ENCODE measurements at regions not wholly inside any gene's neighbourhood (a gene's known extent, or its start where the extent isn't known, plus 50 kb on each side); places are given as distances from the start of the nearest gene placed in this dataset.

DNA sequence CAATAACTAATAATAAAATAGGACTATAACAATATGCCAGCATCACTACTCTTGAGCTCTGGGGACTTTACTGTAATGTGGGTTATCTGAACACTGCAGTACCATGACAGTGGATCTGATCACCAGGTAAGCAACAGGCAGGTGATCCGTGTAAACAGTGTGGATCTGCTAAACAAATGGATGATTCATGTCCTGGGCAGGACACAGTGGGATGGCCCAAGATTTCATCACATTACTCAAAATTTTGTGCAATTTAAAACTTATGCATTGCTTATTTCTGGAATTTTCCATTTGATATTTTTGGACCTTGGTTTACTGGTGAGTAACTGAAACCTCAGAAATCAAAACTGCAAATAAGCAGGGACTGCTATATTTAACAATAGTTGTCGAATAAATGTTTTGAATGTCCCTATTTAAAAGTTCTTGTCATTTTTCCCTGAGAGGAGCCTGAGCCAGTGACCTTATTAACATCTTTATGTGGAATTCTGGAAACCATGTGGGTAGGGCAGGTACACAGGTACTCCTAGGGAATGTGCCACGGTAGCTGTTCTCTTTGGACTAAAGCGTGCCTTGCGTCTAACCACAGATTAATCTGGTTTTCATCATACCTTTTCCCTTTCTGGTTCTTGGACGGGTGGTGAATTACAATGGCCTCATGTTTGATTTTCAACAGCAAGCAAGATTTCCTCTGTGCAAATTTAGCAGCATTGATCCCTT lies 214.5 kb upstream of the SASH1 start:
- no peak for DNase-seq

DNA sequence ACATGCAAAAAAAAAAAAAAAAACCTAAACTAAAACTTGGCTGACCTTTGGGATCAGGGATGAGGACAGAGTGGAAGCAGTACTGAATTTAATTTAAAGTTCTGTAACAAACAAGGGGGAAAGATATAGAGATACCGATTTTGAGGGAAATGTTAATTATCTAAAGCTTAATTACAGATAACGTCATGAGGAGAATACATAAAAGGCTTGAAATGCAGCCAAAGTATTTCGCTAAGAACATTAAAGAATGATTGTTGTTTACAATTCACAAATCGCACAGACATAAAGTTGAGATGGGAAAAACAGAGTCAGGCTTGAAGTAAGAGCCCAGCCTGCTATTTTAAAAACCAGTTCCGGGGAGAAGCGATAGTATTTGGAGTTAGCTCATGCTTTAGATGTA lies 208.0 kb upstream of the SASH1 start:
- DNase-seq = no peak

DNA sequence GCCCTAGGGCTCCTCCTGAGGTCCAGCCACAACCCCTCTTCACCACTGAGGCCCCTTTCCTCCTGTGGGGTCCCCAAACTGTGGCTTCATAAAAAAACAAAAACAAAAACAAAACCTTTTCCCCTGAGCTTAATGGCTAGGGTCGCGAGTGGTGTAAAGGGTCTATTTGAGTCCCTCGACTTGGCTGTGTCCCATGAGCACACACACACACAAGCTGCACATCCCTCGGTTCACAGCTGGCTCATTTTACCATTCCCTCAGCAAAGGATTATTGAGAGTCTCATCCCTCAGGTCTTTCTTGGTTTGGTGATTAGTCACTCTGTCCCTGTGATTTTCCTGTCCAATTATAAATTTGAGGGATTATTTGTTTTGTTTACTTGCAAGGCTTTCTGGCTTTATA lies 206.1 kb upstream of the SASH1 start:
- DNase-seq = no peak

DNA sequence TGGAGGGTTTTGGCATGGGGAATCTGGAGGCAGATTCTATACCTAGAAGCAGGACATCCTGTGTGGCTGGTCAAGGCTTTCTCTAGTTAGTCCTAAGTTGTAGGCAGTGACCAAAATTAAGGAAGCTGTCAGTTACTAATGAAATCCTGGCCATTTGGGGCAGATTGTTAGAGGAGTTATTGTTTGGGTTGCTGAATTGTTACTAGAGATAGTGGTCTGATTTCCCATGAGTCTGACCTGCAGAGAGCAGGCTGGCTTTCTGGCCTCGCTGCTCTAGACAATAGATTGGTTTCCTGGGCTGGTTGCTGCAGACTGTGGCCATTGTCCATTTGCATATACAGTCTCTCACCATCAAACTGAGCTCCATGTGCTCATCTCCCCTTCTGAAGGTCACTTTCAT lies 205.0 kb upstream of the SASH1 start:
- no peak for DNase-seq

DNA sequence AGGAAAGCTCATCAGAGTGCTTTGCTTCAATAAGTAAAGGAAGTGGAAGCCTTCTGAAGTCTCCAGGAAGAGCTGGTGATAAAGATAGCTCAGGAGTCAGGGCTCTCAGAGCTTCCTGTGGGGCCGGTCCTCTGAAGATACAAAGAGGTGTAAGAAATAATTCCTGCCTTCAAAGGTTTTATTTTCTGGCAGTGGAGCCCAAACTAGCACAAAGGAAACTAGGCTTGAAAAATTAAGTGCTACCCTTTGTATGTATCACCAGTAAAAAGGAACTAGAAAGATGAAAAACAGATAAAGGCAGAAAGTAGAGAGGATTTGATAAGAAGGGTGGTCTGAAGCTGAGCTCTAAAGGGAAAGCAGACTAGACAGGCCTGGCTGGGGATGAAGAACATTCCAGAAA lies 204.1 kb upstream of the SASH1 start:
- DNase-seq = no peak

DNA sequence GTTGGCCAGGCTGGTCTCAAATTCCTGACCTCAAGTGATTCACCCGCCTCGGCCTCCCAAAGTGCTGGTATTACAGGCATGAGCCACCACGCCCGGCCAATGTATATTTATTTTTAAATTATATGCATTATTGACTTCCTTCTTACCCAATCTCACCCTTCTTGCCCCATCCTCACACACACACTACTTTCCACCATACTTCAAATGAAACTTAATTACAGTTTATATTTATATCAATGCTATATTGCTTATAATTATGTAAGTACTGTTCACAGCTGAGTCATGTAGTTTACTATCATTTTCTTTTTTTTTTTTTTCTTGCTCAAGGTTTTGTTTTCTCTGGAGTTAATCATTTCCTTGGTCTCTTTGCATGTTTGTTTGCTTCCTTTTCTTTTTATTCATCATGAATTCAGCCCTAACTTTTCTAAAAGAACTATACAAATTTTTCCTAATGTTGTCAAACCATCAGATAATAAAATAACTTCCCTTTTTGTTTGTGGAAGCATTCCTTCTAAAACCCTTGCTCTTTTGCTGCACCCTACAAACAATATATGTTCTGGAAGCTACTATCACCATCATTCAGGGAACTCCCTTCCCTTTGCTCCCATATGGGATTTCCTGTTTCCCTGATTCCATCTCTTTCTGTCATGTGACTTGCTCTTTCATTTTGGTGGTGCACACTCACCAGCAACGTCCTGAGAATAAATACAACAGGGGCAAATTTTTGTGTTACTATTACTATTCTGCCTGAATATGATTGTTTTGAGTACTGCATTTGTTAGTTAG lies 201.7 kb upstream of the SASH1 start:
- DNase-seq = no peak

DNA sequence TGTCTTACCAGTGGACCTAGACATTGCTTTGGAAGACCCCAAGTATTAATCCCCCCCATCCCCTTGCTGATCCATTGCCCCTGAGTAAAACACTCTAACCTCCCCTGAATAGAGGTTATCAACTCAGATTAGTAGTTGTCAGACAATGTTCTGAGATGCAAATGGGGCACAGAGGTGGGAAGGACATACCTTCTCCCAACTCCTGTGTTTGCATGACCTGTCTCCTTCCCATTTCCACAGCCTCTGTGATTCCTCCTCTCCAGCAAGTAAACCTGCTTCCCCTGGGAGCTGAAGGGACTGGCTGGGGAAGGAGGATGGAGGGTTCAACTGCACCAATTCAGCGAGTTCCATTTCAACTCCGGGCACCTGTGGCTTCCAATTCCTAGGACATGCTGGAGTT lies 199.8 kb upstream of the SASH1 start:
- DNase-seq = no peak

DNA sequence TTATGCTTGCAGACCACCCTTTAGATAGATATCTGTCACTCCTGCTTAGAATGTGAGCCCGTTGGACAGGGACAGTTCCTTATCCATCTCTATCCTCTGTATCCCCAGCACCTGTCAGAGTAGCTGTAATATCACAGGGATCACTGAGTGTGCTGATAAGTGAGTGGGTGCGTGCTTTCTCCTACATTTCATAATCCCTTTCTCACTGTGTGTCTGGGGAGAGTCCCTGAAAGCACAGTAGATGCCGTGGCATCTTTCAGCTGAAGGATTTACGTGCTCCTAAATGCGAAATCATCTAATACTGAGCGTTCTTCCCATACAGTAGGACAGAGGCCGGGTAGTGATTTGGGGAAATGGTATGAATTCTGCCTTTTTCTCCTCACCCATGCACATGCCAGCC lies 198.9 kb upstream of the SASH1 start:
- DNase-seq = no peak

DNA sequence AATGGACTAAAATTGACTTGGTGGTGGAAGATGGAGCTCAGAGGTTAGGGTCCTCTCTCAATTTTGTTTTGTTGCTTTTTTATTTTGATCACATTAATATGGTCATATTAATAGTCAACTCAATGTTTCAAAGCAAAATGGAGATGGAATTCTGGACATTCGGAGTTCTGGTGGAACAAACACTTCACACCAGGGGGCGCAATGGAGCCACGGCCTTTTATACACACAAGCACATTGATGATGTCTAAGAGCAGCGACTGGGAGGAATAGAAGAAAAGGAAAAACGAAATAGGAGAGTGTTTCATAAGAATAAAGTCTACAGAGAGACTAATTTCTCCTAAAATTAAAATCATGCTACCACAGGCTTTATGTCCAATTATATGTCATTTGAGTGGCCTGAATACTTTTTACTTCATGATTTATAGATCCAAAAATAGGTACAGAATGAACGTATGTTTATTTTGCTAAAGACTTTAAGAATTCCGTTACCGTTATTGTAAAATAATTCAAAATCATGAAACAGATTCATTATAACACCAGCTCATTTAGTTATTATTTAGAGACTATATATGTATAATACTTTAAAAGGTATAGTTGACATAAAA lies 197.6 kb upstream of the SASH1 start:
- peak; percentile 52 for DNase-seq

DNA sequence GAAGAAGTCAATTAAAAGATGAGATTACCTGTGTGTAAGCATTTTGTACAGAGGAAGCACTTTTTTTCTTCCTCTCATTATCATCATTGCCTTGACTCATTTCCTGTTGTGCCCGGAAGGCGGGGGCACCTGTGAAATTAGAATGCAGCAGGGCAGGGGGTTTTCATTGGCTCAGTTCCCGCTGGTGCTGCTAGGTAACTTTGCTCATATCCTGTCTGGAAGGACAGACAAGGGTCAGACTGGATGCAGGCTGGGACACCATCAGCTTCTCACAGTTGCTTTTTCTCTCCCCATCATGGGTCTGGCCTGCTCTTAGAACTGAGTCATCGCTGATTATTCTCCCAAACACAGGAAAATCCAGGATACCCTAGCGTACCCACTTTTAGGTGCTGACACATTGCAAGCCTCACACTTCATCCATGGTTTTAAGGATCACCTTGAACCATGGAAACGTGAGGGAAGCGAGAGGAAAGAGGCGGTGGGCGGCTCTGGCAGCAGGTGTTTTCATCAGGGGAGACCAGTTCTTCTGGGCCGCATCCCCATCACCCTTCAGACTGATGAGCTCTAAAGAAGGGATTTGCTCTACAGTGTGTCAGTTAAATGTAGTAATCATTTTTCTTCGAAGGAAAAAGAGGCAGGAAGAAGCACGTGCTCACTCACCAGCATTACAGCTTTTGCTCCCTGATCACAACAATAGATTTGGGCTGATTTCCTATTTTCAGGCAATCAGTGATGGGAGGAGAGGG lies 195.7 kb upstream of the SASH1 start:
- DNase-seq = peak; percentile 34

DNA sequence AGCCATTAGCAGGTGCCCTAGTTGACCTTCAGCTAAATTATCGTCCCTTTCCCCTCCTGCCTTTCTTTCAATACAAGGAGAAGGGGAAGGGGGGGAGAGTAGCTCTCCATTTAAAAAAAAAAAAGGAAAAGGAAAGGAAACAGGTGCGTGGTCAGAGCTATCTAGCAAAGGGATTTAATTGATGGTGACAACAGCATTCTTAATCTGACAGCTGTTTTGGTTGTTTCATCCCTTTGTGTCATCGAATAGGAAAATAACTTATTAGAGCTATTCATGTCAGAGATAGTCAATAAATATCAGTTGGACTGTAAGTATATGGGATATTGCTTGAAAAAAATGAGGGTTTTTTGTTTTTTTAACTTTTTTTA lies 195.2 kb upstream of the SASH1 start:
- DNase-seq = no peak

DNA sequence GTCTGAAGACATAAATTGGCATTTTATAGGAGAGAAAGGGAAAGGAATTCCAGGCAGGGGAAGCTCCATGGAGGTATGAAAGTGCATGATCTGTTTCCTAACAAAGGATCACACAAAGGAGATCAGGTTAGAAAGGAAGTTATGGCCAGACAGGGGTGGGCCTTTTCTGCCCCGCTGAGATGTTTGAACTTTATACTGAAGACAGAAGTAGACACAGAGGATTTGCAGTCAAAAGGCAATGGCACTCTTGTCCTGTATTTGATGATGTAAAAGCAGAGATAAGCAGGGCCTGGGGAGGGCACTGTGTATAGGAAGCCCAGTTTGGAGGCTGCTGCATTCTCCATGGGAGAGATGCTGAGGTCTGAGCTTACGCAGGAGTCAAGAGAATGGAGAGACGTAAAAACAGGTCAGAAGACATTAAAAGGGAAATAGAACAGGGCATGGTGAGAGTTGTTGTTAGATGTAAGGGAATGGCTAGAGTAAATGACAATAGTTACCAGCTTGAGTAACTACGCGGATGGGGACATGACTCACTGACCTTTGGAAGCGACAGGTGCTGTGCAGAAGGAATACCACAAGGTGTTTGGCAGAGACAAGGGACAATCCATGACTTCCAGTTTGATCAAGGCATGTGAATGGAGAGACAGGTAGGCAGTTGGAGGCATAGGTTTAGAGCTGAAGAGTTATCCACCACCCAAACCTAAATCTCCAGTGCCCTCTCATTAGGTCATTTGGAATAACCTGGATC lies 190.6 kb upstream of the SASH1 start:
- DNase-seq = no peak

DNA sequence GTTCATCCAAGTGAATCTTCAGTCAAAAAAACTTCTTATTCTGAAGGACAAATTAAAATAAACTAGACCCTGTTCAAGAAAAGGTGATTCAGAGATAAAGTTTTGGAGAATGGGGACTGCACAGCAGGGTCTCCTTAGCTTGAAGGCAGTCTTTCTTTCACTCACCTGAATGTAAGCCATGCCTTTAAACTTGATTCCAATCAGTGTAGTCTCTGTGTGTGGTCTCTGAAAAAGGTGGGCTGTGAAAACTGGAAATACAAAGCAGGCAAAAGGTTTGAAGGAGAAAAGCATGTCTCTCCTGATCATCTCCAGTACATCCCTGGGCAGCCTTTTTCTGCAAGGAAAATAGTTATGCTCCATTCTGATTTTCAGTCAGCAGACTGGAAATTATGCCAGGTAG lies 188.0 kb upstream of the SASH1 start:
- no peak for DNase-seq

DNA sequence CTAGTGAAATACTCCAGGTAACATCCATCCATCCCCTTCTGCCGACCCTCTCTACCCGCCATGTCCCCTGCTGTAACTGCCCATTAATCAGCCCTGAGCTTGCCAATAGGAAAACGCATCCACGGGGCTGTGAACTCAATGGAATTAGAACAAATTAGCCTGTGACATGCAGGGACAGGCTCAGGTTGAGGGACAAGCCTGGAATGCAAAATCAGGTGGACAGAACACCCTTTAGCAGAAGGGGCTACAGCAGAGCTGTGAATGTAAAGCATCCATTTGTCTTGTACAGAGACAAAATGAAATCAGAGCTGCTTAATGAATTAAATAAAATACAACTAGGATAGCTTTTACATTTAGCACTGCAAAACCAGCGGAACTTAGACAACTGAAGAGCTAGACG lies 187.3 kb upstream of the SASH1 start:
- no peak for DNase-seq

DNA sequence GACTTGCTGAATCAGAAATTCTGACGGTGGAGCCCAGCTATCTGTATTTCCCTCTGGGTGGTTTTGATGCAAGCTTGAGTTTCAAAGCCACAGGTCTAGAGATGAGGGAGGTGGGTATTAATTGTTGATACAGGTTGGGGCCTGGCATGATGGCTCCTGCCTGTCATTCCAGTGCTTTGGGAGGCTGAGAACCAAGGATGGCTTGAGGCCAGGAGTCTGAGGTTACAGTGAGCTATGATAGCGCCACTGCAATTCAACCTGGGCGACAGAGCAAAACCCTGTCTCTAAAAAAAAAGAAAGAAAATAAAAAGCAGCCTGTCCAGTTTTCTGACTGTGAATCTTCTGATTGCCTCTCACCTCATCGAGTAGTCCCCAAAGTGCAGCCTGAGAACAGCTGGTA lies 184.8 kb upstream of the SASH1 start:
- no peak for DNase-seq

DNA sequence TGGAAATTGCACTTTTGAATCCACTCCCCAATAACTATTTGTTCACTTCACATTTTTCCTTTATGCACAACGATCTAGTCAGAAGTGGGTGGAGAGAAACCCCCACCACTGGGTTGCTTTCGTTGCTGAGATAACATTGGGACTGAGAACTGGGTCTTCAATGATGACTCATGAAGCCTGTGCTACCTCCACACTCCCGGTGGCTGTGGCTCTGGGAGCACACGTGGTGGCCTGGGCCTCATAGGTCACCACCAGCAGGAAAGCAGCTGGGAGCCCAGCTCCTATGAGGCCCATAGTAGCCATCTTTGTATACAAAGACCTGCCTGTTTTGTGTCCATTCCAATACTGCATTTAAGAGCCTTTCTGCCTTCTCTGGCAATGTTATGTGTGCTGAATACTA lies 178.0 kb upstream of the SASH1 start:
- DNase-seq = no peak

DNA sequence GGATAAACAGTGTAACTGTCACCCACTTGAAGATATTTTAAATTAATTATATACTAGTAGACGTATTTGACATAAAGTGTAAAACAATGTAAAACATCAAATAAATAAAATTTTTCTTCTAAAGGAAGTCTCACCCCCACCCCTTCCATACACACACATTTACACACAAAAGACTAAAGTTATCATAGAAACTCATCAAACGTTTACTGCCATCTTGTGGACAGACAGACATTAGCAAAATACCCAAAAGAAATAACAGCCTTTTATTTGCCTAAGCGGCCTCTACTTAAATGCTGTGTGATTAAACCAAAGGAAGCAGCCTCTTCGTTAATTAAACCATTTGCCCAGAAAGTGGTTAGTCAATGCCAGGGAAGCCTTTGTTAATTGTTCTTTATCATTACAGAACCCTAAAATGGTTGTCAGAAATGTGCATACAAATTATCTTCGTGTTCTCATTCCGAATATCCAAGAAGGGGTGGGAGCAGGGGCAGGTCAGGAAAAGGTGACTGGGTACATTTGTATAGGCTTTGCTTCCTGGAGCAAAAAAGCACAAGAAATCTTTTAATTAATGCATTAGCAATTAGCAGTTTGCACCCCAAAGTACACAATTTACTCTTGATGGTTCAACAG lies 176.2 kb upstream of the SASH1 start:
- DNase-seq = no peak

DNA sequence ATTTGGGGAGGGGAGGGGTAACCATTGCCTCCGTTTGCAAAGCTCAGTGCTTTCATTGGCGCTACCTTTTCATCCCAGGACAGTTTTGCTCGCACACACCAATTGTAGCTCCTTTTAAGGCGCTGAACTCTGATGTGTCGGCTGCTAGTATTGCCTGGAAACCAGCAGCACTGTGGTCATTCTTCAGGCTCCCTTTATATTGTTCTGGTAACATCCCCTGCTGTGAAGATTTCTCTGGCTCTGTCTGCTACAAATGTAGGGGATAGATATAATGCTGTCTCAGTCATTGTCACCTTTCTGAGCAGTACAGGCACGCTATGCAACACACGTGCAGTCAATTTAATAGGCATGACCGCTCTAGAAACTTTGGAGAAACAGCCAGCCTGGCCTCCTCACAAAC lies 172.9 kb upstream of the SASH1 start:
- no peak for DNase-seq

DNA sequence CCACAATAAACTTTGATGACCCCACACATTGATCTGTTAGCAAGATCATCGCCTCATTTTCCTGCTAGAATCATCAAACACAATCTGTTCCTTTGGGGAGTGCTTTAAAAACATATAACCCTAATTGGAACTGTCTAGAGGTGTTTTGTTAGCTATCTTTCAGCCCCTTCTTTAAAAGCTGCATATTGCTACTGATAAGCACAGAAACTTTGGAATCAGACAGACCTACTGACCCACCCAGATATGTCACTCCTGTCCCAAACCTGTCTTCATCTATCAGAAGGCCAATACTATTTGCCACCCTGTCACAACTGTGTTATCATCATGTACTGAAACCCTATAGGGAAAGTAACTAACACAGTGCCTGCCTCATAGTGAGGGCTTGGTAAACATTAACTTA lies 172.4 kb upstream of the SASH1 start:
- DNase-seq = no peak

DNA sequence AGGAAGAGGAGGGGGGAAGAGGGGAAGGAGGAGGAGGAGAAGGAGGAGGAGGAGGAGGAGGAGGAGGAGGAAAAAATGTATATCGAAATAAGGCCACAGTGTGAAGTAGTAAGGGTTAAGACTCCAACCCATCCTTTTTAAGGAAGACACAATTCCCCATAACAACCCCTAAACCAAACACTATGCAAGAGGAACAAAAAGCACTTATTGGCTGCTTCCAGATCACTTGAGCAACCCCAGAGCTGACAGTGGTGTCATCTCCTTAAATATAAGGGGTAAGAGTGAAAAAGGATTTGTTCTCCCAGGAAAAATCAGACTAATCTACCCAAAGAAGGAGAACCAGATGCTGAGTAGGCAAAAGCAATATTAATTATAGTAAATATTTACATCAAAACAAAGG lies 169.1 kb upstream of the SASH1 start:
- no peak for DNase-seq

DNA sequence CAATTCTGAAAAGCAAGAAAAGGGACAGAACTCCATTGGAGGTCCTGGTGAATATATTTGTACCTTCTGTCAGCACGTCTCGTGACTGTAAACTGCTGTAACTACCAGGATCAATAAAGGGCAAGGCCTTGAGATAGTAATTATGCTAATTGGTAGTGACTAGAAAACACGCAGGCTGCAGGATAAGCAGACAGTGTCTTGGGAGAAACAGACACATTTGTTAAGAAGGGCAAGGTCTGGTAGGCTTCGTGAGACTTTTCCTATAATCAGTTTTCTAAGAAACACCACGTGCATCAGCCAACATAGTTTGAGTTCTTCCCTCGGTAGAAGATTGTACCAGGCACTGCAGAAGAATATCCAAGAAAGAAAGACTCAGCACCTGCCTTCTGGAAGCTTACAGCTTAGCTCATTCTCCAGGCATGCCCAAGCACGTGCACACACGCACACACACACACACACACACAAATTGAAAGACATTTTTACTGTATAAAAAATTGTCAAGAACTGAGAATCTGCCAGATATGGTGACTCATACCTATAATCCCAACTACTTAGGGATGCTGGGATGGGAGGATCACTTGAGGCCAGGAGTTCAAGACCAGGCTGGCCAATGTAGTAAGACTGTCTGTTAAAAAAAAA lies 167.0 kb upstream of the SASH1 start:
- DNase-seq = no peak
